NCI-H460 (cell line): ENCODE measurements at regions not wholly inside any gene's neighbourhood (a gene's known extent, or its start where the extent isn't known, plus 50 kb on each side); places are given as distances from the start of the nearest gene placed in this dataset.

Experiments used
- DNase-seq: peaks from one replicate; pipeline ENCODE4 v3.0.0-alpha.2; 2016; ENCODE audit warnings: low read depth; ENCODE audit errors: extremely low read depth
- small RNA-seq, 2 experiments: library from RNA; depleted of rRNA; stranded (forward); fragments of <200 nt; gene quantifications; one replicate each; pipeline ENCODE3, GENCODE V24; 2014

DNA sequence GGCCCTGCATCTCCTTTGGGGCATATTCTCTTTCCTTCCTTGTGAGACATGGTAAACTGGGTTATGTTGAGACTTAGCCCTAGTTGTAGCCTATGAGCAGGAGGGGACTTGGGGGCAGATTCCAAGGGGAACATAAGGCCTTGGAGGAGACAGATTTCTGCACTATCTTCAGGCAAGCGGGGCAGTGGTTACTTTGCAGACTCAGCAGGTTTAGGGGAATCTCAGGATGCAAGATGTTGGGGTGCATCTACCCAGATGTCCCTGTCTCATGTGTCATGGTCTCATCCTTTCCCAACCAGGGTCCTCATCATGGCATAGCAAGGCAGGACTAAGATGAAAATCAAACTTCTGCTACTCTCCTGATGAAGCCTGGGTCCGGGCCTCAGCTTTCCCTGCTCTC is 58.6 kb upstream of the PTPRT start:
- DNase-seq: no peak

DNA sequence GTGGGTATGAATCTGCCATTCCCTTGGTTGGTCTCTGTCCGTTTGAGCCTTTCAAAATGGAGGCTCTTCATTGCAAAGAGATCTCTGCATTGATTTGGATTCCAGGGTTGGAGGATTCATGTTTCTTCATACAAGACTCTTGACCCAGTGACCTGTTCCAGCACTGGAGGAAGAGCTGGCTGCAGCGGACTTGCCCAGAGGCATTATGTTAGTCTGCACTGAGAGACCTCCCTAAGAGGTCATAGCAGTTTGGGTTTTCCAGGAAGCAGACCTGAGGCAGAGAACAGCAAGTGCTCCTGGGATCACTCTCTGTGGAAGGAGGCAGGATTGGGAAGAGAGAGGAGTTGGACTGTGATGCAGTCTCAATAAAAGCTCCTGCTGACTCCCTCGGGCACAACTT is 57.7 kb upstream of the PTPRT start:
- DNase-seq: no peak

DNA sequence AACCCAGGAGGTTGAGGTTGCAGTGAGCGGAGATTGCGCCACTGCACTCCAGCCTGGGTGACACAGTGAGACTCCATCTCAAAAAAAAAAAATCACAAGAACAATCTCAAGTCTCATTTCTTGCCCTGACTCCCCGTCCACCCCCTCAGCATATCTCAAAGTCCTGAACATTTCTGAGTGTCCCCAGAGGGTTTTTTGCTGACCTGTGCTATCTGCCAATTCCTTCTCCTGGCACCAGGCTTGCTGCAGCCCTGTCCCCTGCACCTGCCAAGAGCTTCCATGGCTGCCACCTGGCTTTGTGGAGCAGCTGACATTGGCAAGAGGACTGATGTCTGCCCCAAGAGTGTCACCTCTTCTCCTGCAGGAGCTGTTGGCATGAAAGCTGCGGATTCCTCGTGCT is 54.9 kb upstream of the PTPRT start:
- no peak for DNase-seq

DNA sequence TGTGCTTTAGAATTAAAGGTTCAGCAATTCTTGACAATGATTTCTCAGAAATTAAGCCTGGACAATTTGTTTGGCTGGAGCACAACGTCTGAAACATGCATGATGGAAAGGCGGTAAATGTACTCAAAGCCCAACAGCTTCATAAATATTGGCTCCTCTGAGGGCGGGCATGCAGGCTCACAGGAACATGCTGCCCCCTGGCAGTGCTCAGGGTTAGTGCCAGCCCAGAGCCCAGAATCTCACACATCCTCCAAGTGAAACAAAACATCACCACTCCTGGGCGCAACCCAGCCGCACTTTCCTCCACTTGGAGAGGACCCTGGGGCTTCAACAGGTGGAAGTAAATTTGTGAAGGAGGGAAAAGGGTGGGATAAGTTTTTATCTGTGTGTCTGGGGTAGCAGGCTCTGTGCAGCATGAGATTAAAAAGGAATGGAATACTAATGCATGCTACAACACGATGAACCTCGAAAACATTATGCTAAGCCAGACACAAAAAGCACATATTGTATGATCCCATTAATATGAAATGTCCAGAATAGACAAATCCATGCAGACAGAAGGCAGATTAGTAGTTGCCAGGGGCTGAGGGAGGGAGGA is 54.1 kb upstream of the PTPRT start:
- DNase-seq: no peak

DNA sequence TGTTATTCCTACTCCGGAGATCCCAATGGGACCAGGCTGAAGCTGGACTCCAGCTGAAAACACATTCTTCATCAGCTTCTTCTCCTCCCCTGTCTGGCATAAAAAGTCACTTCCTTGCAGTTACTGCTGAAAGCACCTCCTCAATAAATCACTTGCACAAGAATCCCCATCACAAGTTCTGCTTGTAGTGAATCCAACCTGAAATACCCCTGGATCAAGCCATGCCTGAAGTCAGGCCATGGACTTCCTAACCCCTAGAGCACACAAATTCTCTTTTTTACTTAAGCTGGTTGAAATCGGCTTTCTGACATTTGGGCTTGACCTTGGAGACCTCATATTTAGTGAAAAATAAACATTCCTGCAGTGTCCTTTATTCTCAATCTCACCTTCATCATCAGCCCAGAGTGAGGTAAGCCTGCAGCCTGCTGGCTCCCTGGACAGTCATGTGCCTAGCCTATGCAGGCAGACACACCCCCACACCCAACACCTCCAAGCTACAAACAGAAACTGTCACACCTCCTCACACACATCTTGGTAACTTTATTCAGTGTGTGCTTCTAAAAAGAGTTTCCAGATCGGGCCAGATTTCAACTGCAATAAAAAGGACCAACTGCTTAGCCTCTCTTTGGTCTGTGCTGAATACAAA is 51.5 kb upstream of the PTPRT start:
- no peak for DNase-seq

Small RNAs in the stretch of these regions (small RNA-seq; reads per million reads assigned to genes)
- gene RF00426: 0 reads per million in 2 experiments
